Activated CD8-positive, alpha-beta memory T cell treated with anti-CD3 and anti-CD28 coated beads for 36 hours (primary cell): ENCODE measurements at regions not wholly inside any gene's neighbourhood (a gene's known extent, or its start where the extent isn't known, plus 50 kb on each side); places are given as distances from the start of the nearest gene placed in this dataset.

ENCODE experiments used
- CTCF ChIA-PET: fragments of 350-600 bp; sonication (Branson Sonifier 250); formaldehyde crosslinking; loops from one replicate; lab custom pipeline; 2021; ENCODE audit warnings: antibody characterized with exemption; lab: Charles Lee
- POLR2A ChIA-PET: fragments of 350-600 bp; sonication (Branson Sonifier 250); formaldehyde crosslinking; loops from one replicate; lab custom pipeline; 2021; ENCODE audit warnings: antibody characterized with exemption; lab: Charles Lee

DNA sequence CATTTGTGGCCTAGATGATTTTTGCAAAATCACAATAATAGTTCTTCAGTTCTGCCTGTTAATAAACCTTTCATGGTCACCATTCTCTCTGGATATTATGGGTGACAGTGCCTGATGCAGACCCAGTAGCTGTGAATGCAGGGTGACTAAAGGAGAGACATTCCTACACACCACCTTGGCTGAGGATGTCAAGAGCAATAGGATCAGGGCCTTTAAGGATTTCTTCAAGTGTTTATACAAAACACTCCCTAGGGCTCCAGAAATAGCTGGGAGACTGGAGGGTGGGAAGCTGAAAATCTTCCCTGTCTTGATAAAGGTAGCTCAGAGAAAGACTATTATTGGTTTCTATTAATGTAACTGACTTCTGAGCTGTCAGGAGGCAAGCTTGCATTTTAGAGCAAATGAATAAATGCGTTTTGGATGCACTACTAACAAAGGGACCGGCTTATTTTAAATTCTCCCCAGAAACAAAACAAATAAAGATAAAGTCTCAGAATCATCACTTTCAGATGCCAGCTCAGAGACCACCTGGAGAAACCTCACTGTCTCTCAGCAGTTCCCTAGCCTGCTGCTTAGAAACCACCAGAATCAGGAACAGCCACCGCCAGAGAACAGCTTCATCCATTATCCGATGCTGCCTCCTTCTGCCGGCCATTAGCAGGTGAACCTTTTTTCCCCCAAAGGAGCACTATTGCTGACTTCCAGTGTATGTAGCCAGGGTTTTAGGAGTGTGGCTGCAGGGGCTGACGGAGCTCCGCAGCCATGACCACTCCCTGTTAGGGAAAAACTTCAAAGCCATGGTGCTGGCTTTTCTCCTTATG is 171.4 kb upstream of the DYNLRB2 start:
- POLR2A ChIA-PET: no interaction called here
- CTCF ChIA-PET: no interaction called here

DNA sequence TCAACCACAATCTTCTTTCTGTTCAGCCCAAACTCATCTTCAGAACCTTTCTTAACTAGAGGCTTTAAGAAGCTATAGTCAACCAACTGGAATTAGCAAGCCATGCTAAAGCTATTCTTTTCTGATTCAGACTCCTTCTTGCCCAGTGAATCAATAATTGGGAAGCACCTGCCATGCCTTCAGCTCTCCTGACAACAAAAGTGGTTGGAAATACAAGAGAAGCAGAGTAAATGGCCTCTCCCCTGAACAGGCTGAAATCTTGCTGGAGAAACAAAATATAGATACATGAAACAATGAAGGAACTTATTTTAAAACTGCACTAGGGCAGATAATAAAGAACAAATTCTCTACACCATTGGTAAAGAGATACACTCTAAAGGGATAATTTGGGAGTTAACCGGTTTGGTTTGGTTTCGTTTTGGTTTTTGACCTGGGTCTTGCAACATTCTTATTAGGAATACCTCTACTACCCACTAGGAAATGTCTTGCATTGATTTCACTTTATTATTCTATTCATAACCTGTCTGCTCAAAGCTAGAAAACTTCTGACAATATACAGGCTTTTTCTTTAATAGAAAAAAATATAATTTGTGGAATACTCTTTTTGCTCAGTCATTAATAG is 173.6 kb upstream of the DYNLRB2 start:
- ChIA-PET POLR2A (no interaction called here), CTCF (interaction anchor here (0.6 kb wide), 1 partner anchor 772 kb away, joined by 3 read pairs; no protein-coding TSS in a partner anchor)

DNA sequence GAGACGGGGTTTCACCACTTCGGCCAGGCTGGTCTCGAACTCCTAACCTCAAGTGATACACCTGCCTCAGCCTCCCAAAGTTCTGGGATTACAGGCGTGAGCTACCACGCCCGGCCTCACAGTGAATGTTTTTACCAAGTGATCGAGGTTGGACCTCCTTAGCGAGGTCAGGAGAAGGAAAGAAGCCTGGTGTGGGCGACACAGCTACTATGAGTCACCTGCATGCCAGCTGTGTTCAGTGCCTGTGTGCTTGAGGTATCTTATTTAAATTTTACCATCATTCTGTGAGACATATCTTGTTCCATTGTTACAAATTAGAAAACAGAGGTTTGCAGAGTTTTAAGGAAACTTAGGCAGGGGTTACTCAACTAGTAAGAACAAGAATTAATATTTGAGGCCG is 174.8 kb upstream of the DYNLRB2 start:
- POLR2A ChIA-PET: no interaction called here
- CTCF ChIA-PET: no interaction called here

DNA sequence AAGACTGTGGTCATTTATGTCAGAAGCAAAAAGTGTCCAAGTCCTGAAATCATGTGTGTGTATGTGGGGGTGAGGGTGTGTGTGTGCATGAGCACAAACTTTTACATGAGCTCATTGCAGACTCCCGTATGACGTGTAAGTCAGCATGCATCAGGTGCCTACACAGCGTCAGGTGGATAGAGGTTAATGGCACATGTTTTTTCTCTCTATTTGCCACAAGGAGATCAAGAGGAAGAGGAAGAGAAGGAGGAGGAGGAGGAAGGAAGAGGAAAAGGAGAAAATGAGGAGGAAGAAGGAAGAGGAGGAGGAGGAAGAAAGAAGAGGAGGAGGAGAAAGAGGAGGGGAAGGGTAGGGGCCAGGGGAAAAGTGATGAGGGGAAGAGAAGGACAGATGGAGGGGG is 178.0 kb upstream of the DYNLRB2 start:
- POLR2A ChIA-PET: no interaction called here
- CTCF ChIA-PET: no interaction called here

DNA sequence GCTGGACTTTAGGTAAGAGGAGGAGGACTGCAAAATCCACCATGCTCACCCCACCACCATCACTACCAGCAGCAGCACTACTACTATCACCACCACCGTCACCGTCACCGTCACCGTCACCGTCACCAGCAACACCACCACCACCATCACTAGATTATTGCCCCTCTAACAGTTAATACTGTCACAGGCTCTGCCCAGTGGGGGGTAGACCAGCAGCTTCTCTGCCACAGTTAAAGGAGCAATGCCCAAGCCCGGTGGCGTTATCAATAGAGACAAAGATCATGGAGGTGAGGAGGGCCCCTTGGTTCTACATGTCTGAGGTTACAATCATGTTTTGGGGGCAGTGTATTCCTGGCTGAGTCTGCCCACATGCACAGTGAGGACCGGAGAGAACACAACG is 184.4 kb upstream of the DYNLRB2 start:
- CTCF ChIA-PET: no interaction called here
- POLR2A ChIA-PET: no interaction called here

DNA sequence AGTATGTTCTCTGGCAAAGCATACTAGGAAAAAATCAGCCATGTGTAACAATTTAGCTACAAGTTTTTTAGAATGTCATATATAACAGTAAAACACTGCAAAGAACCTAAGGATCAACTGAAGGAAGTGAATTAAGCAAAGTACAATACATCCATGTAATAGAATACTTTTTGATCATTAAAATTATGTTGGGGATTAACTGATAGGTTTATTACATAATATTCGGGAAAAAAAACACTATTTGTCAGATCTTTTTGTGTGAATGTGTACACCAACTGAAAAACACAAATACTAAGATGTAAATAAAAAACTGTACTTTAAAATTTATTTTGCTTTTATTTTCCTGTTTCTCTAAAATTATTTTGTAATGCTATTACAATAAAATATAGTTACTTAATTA is 185.5 kb upstream of the DYNLRB2 start:
- CTCF ChIA-PET: no interaction called here
- POLR2A ChIA-PET: no interaction called here

DNA sequence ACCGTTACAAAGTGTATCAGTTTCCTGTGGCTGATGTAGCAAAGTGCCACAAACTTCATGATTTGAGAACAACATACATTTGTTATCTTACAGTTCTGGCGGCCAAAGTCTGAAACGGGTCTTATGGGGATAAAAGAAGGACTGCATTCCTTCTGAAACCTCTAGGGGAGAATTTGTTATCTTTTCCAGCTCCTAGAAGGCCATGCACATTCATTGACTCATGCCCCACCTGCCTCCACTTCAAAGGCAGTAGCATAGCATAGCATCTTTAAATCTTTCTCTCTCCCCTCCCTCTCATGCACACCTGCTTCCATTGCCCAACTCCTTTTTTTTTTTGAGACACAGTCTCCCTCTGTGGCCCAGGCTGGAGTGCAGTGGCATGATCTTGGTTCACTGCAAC is 190.7 kb upstream of the DYNLRB2 start:
- ChIA-PET CTCF (no interaction called here), POLR2A (no interaction called here)

DNA sequence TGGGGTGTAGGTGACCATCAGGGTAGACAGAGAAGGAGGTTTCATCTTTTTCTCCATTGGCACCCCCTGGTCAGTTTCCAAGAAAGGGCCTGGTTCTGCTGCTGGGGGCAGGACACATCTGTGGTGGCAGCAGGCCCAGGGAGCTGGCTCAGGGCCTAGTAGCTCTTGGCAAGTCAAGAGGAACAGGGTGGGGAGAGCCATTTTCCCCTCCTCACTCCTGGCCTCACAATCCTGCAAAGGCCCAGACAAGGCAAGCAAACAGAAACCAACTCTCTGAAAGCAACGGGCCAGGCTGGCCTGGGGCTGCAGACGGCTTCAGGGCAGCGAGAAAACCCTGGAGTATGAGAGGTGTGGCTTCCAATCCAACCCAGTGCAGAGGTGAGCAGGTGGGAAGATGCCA is 192.9 kb upstream of the DYNLRB2 start:
- CTCF ChIA-PET: no interaction called here
- POLR2A ChIA-PET: no interaction called here

DNA sequence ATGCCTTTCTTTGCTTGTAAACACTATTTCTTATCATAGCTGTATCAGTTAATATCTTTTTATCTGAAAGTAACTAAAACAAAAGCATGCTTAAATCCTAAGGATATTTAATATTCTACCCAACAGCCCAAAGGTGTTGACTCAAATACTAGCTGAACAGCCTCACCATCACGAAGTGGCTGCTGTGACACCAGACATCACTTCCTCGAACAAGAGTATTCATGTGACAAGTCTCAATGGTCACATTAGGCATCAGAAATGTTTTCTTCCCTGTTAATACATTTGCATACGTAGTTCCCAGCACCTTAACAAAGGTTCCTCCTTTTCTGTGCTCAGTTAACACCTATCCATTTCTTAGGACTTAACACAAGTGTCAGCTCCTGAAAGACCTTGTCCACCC is 193.8 kb upstream of the DYNLRB2 start:
- ChIA-PET POLR2A (no interaction called here), CTCF (no interaction called here)

DNA sequence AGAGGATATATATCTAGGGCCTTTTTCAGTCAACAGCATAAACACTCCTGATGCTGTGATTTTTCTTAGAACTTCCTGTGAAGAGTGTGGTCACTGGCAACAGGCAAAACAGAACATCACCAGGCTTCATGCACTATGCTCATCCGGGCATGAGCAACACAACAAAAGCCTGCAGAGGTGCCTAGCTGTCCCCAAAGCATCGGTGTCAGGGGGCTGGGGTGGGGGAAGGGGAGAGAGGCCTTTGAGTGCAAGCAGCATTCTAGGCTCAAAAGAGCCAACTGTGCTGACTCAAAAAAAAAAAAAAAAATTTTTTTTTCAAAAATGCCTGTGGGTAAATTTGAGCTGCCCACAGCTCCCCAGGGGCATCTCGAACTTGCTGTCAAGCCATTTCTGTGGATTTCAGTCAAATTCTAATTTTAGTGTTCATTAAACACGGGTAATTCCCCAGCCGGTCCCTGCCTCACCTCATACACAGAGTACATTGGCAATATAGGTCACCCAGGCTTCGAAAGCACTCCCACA is 194.6 kb upstream of the DYNLRB2 start:
- POLR2A ChIA-PET: no interaction called here
- CTCF ChIA-PET: no interaction called here

DNA sequence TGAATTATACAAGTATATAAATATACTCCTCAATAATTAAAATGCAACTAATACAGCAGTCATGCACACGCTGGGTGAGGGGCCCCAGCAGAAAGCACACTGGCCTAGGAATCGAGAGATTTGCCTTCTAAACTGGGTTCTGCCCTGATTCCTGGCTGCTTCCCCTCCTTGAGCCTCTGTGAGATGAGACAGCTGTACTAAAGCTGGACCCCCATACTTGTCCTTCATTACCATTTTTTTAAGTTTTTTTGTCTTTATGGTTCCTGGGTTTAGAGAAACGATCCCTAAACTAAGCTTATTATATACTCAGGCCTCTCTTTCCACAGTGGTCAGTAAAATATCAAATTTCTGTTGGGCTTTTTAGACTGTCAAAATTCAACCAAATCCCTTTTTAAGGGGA is 195.1 kb upstream of the DYNLRB2 start:
- ChIA-PET POLR2A (no interaction called here), CTCF (no interaction called here)

DNA sequence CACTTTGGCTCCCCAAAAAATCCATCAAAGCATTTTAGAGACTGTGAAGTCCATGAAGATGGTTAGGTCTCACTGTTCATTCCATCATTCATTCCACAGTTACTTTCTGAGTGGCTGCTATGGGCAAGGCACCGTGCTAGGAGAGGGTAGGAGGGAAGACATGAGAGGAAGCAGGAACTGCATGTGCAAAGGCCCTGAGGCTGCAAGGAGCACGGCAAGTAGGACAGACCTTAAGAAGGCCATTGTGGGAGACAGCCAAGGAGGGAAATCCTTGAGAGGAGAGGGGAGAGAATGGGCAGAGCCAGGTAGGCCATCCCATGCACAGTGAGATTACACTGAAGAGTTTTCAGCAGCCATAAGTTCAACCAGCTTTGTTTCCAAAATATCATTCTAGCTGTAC is 196.2 kb upstream of the DYNLRB2 start:
- POLR2A ChIA-PET: no interaction called here
- CTCF ChIA-PET: no interaction called here

DNA sequence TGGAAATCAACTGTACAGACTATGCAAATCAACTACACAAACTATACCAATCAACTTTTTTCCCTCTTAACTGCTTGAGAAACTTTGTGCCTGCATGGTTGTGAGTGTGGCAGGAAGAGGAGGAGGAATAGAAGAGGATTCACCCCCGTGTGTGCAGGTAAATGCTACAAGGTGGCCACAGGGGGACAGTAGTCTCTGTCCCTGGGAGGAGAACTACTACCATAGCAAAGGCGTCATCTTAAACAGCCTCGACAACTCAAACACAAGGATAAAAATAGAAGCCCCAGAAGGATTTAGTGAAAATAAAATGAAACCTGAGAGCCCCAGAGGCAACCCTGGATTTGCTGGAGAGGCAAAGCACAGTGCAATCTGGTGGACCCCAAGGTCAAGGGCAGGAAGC is 199.5 kb upstream of the DYNLRB2 start:
- CTCF ChIA-PET: no interaction called here
- POLR2A ChIA-PET: no interaction called here

DNA sequence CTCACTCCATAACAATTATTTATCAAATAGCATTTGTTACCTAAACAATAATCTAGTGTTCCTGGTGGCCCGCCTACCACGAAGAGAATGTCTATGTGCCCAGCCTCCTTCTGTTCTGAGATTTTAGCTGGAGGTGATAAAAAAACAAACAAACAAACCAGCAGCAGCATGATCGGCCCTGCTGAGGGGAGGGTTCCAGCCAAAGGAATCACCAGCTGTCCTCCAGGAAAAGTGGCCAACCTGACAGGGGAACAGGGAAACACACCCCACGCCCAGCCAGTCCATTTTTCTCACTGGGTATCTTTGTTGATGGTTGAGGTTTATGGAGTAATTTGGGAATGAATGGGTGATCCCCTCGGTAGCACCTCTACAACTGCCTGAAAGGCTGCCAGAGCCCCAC is 203.0 kb upstream of the DYNLRB2 start:
- CTCF ChIA-PET: no interaction called here
- POLR2A ChIA-PET: no interaction called here

DNA sequence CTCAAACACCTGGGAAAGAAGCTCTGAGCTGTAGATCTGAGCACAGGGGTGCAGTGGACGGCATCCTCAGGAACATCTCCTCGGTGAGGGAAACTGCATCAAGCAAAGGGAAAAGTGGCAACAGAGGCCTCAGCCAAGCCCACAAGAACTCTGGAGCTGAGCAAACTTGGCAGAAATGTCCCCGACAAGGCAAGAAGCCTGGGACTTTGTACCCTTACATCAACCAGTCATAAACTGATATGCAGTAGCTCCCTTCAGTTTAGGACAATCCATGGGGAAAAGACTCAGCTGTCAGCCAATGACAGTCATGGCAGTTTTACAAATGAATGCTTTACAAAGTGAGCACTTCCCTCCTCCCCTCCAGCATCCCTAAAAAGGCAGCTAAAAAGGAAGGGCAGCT is 210.0 kb upstream of the DYNLRB2 start:
- ChIA-PET POLR2A (no interaction called here), CTCF (no interaction called here)

DNA sequence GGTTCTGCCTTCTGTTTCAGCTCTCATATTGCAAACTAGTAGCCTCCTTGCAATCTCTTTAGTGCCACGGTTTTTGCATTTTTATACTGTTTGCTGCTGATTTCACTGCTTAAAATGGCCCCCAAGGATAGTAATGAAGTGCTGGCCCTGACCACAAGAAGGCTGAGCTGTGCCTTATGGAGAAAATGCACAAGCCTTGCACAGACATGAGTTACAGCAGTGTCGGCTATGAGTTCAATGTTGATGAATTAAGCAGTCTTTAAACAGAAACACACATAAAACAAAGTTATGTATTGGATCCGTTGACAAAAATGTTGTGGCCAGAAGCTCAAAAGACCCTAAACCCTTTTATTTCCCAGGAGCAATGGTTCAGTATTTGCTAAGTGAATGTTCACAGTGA is 210.6 kb upstream of the DYNLRB2 start:
- CTCF ChIA-PET: no interaction called here

DNA sequence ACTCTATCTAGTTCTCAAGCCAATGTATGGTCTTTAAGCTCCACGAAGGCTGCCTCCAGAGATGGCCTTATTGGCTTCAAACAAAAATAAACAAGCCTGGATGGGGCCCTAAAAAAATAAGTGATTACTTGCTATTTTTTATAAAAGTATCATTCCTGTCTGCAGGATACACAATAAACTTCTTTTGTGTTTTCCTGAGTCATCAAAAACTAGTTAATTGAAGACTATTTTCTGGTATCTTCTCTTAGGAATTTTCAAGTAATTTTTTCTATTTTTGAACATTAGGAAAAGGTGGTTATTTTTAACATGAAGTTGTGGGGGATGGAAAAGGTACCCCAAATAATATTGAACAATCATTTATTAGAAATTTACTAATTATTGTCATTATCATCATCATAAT is 213.1 kb upstream of the DYNLRB2 start:
- CTCF ChIA-PET: no interaction called here
- POLR2A ChIA-PET: no interaction called here

More for the DNA sequence above, 210.6 kb upstream of the DYNLRB2 start:
- POLR2A ChIA-PET: no interaction called here

DNA sequence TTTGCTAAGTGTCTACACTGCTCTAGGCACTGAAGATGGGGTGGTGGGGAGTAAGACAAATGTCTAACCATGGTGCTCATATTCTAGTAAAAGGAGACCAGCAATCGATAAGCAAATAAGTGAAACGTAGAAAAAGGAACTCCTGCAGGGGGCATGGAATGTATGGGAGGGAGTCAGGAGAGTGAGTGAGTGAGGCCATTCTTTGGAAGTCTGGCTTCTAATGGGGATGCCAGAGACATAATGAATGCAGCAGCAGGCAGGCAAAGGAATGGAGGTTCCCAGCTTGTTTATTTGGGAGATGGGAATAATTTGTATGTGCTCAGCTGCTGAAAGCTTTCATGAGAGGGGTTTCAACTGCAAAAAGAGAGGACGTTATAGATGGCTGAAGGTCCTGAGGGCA is 216.4 kb upstream of the DYNLRB2 start:
- CTCF ChIA-PET: no interaction called here
- POLR2A ChIA-PET: no interaction called here

DNA sequence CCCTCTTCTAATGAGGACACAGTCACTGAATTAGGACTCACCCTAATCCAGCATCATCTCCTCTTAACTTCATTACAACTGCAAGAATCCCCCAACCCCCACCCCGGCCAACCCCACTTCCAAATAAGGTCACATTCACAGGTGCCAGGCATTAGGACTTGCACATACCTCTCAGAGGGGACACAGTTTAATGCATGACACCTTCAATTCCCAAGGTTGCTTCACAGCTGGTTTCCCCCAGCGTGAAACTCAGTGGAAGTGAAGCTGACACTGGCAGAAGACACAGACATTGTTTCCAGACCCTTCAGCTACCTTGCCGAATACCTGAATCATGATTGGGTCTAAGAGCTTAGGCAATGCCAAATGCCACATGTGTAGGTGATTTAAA is 217.0 kb upstream of the DYNLRB2 start:
- CTCF ChIA-PET: no interaction called here
- POLR2A ChIA-PET: no interaction called here

DNA sequence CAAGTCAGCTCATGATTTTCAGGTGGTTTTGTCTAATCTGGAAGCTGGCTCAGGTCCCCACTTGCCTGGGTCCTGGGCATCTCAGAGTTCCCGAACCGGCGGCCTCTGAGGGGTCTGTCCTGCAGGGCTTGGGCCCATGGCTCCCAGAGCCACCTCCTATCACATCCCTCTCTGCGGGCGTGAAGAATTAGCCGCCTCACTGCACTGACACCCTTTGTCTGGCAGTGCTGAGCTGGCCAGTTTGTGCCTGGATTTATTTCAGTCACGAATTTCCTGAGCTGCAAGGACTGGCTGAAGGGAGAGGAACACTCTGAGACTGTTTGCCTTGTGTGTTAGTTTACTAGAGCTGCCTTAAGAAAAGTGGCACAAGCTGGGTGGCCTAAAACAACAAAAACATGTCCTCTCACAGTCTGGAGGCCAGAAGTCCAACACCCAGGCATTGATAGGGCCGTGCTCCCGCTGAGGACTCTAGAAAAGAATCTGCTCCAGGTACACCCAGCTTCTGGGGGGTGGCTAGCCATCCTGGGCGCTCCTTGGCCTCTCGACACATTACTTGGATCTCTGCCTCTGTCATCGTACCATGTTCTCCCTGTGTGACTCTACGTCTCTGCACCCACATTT is 217.5 kb upstream of the DYNLRB2 start:
- ChIA-PET CTCF (no interaction called here), POLR2A (no interaction called here)

DNA sequence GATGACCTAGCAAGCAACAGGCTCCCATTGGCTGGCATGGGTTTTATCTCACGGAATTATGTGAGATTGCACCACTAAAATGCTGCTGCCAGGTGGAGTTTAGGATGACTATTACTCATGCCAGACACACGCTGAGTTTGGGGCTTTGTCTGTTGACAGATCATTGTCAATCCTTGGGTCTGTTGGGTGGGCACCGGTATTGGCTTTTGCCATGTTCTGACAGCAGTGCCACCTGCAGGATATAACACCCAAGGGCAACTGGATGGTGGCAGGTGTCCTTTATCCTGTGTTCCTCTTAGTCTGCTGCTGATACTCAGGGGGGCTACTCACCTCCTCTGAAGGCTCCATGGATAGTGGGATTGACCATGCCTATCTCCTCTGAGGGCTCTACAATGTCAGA is 221.6 kb upstream of the DYNLRB2 start:
- CTCF ChIA-PET: no interaction called here

More for the DNA sequence above, 221.6 kb upstream of the DYNLRB2 start:
- POLR2A ChIA-PET: no interaction called here
